Stimulated activated naive CD8-positive, alpha-beta T cell treated with anti-CD3 and anti-CD28 coated beads, Interleukin-15, Interleukin-2, amounts not matched to agents 100 U/mL and 50 U/mL, for 24 hours (primary cell): ENCODE measurements at regions not wholly inside any gene's neighbourhood (a gene's known extent, or its start where the extent isn't known, plus 50 kb on each side); places are given as distances from the start of the nearest gene placed in this dataset.

Experiments used
- ATAC-seq: fragments of 150-1000 bp; cut with Tn5 transposase; one replicate; pipeline ENCODE4 v1.10.0; 2021
- DNase-seq: peaks from one replicate; pipeline ENCODE4 v3.0.0; 2021

DNA sequence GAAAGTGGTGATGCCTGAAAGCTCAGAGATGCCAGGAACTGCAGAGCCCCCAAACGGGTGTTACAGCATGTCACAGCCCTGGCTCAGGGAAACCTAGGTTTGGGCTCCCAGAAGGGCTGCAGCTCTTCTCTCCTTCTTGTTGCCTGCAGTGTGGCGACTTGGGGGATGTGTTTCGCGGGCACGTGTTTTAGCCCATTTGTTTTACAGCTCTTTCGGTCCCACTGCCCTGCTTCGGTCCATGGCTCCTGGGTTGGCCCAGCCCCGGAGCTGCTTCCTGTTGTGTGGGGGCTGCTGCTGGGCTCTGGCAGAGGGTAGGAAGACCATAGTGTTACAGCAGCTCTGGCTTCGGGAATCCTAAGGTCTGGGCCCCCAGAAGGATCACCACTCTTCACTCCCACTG is 222.9 kb upstream of the RIOK2 start:
- DNase-seq (no peak), ATAC-seq (no peak)

DNA sequence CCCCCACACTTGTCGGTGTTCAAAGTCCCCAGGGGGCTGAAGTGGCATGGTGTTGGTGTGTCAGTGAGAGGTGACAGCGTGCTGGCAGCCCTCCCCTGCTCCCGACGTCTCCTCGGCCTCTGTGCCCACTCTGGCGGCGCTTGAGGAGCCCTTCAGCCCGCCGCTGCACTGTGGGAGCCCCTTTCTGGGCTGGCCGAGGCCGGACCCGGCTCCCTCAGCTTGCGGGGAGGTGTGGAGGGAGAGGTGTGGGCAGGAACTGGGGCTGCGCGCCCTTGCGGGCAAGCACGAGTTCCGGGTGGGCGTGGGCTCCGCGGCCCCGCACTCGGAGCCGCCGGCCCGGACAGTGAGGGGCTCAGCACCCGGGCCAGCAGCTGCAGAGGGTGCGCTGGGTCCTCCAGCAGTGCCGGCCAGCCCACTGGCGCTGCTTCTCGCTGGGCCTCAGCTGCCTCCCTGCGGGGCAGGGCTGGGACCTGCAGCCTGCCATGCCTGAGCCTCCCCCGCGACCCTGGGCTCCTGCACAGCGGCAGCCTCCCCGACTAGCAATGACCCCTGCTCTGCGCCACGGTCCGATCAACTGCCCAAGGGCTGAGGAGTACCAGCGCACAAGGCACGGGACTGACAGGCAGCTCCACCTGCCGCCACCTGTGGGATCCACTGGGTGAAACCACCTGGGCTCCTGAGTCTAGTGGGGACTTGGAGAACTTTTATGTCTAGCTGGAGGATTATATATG is 224.1 kb upstream of the RIOK2 start:
- no peak for DNase-seq
- ATAC-seq: no peak

DNA sequence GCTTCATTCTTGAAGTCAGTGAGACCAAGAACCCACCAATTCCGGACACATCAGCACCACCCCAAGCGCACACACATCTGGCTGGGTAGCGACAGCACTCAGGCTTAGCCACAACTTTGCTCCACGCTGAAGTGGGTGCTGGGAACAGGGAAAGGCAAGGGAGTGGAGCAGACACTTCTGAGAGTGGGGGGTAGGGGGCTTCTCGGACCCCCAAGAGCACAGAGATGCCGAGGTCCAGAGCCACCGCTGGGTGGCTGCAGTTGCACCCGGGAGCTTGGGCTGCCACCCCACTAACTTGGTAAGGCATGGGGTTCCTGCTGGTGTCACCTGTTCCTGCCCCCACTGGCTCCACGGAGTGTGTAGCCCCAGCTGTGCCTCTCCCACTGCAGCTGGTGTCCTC is 225.3 kb upstream of the RIOK2 start:
- DNase-seq (no peak), ATAC-seq (no peak)

DNA sequence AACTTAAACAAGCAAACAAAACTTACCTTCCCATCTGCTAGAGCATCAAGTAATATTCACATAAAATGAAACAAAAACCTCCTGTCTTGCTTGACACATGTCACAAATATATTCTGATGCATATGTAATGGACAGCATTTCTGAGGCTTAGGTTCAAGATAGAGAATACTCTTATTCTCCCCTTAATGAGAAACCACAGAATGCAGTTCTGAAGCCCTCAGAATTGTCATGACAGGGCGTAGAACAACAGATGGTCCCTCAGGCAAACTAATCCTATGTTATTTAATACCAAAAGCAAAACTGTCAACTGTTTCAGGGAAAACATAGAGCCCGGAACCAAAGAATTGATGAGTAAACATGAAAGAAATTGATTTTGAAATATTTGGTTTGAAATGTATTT is 229.9 kb upstream of the RIOK2 start:
- ATAC-seq (no peak), DNase-seq (no peak)

DNA sequence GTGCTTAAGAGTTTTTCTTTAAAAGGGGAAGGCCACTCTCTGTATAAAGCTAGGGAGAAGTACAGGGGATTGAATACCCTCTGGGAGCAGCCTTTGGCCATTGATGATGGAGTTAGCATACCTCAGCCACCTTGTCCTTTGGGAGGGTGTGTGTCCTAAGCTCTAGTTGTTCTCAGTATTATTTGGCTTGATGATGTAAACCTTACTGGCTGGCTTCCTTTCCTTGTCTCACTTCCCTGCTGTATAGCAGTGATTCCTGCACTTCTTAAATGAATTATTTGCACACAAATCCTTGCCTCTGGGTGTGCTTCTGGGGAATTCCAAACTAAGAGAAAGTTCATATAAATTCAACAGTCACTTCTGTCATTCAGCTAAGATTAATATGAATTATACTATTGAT is 234.9 kb upstream of the RIOK2 start:
- ATAC-seq: no peak

DNA sequence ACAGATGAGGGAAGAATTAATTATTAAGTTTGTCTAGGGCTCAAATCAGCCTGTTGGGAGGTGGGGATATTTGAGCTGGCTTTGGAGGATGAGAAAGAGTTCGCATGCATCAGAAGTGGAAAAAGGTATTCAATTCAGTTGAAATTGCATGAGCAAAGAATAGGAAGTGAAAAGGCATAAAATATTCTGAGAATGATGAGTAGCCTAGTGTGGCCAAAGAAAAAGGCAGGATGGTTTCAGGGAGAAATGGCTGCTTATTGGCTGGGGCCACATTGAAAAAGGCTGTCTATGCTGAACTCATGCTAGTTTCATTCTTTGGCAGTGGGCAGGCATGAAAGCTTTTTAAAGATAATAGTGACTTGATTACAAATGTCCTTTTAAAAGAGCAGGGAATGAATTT is 235.4 kb upstream of the RIOK2 start:
- DNase-seq (no peak), ATAC-seq (no peak)

More for the DNA sequence above, 234.9 kb upstream of the RIOK2 start:
- DNase-seq: no peak

DNA sequence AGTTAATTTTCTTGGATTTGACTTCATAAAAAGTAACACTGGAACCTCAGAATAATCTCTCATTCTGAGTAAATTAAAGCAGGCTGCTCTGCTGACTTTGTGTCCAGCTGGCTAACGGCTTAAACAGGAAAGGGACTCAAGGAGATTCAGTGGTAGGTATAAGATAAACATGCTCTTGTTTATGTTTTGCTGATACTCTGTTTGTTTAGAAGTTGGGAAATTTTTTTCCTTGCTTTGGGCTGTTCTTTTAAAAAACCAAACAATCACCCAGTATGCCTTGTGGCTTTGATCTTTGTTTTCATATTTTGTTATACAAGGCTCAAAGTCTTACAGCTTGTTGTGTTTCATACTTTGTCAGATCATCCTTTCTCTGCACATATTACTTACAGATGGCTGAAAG is 237.6 kb upstream of the RIOK2 start:
- ATAC-seq (no peak), DNase-seq (no peak)

DNA sequence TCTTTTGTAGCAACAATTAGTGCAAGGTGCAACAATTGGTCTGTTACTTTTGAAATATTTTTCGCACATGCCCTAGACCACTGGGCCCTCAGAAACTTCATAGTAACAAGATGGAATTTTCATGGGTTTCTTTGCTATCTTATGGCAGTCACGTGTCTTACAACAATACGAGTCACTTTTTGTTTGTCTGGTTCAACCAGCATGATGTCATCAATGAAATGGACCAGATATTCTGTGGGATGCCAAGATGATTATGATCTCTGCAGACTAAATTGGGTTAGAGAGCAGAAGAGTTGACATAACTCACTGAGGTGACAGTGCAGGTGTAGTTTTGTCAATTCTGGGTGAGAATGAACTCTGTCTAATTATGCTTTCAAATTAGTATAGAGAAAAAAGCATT is 239.6 kb upstream of the RIOK2 start:
- ATAC-seq (no peak), DNase-seq (no peak)

DNA sequence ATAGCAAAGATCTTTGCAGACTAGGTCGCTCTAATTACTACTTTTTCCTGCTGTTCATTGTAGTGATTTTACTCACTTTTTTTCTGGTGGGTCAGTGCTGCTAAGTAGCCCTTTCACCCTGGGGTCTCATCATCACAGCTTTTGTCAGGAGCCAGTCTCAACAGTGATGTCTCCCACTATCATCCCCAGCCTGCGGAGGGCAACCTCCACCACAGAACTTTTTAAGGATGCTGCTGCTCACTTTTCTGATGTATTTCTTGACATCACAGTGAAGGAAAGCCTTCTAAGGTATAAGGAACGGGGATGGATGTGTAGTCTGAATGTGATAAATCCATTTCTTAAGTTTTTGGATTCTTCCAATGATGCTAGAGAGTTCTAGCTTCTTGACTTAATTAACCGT is 242.5 kb upstream of the RIOK2 start:
- ATAC-seq (no peak), DNase-seq (no peak)

DNA sequence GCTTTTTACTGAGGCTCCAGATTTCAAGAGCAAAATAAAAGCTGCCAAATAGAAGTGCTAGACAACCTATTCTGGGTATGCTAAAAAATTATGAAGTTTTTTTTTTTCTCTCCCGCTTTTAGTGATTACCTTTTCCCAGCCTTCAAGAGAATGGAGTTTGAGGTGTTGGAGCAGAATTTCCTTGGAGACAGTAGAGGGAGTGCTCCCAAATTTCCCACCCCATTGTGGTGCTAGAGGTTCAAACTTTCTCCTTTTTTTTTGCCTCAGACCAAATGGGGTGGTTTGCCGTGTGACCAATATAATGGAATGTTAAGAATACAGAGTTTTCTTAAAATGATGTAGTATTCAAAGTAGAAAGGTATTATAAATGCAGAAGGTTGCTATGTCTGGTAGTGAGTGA is 244.2 kb upstream of the RIOK2 start:
- no peak for DNase-seq
- no peak for ATAC-seq

DNA sequence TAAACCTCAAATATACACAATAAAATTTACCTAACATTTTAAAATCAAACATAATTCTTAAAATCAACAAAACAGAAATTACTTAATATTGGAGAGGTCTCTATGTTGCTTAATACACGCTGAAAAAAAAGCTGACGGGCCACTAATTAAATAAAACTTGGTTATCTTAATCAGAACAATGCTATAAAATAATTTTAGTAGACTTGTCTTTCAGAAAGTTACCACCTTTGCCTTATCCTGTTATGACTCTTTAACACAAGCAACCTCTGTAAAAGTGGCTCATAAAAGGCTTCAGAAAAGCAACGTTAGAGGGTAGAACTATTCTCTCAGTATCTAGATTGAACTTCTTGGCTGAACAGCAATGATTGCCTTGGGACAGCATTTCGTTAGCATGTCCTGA is 251.0 kb upstream of the RIOK2 start:
- ATAC-seq: no peak

DNA sequence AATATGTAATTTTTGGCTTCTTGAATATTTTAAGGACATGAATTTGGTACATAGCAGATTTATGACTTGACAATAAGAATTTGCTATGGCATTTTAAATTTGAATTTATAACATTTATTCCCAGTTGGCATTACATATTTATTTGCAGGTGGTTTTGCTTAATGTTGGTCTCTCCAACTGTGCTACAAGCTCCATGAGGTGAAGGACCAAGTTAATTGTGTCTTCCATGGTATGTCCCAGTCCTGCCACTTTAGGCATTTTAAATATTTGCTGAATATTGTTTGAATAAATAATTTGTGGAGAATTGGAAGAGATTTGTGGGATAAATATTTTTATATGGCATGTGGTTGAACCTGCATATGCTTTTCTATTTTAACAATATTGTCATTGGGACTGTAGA is 253.4 kb upstream of the RIOK2 start:
- ATAC-seq (no peak), DNase-seq (no peak)

More for the DNA sequence above, 251.0 kb upstream of the RIOK2 start:
- no peak for DNase-seq

DNA sequence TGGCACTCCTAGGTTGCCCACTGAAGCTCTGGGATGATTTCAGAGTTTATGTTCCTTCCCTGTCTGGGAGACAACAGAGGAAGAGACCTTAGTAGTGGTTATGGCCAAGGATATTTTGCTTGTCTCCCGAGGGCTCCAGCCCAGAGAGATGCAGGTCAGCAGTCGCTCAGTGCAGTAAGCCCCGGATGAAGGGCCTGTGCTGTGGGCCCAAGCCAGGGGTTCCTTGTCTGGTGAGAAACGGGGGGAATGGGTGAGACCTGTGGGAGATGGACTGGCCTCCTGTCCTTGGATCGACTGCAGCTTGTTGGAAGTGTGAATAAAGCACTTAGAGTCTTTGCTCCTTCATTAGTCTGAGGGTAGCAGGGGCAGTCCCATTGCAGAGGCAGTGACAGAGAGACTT is 260.7 kb upstream of the RIOK2 start:
- no peak for DNase-seq
- no peak for ATAC-seq

DNA sequence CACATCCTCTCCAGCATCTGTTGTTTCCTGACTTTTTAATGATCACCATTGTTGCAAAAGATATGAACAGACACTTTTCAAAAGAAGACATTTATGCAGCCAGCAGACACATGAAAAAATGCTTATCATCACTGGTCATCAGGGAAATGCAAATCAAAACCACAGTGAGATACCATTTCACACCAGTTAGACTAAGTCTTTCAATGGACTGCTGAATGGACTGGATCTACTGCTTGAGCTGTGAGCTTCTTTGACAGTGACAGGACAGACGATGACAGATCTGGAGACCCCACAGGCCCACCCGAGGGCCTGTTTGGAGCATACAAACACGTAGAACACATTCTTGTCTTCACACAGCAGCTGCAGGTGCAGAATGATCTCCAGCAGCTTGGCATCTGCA is 266.1 kb upstream of the RIOK2 start:
- no peak for DNase-seq
- no peak for ATAC-seq

DNA sequence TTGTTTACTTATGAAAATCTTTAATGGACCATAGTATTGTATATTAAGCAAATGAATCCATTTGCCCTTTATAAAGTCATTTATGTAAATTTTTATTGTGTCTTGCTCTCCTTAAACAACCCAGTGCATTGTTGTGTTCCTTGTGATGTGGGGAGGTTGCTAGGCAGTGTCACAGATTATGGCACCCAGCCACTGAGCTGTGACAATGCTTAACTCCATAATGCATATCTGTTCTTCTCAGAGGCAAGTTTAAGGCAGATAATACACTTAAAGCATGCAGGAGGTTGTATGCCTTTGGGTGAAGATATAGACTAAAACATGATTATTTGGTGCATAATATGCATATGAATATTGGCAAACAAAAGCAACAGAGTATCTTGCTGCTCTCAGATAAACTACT is 269.6 kb upstream of the RIOK2 start:
- DNase-seq: no peak
- no peak for ATAC-seq

DNA sequence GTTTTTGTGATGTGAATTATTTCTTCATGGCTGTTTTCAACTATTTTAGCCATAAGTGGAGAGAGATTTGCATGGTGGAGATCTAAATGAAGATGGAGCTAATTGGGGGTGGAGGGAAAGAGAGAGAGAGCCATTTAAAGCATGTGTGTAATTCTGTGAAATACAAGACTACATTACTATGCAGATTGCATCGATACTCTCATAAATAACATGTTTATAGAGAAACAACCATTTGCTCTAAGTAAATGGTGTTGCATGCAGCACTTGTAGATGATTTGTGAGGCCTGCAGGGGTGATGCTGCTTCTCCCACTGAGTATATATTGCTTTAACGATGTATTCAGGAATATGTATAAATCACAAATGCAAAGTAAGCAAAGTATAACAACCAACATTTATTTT is 270.2 kb upstream of the RIOK2 start:
- DNase-seq: no peak
- no peak for ATAC-seq

DNA sequence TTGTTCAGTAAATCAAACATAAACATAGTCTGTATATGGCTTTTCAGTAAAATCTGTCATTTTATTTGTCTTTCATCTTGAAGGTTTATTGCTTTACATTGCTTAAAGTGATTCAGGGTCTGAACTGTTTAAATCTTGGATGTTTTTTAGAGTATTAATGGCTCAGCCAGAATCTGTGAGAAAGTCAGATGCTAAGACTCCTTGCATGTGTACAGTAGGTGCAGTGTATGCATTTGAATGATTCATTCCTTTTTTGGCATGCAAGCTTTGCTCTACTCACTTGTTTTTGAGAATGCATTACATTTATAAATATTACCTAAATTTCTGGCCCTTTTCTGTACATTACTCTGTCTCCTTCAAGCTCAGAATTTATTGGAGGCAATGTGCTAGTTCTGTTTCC is 271.0 kb upstream of the RIOK2 start:
- DNase-seq: no peak
- ATAC-seq: no peak

DNA sequence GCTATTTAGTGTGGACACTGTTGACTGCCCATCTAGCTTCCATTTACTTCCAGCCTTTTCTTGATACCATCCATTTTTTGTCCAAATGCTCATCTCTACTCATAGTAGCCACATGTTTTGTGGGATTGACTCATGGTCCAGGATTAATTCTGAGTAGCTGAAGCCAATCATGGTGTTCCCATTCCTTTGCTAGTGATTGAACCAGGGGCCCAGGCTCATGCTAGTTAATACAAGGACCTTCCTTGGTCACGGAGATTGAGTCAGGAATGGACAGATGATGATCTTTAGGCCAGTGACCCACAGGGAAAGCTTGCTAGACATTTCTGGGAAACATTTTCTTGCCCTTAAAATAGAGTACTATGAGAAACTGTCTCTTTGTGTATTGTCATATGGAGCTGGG is 272.9 kb upstream of the RIOK2 start:
- ATAC-seq (no peak), DNase-seq (no peak)

DNA sequence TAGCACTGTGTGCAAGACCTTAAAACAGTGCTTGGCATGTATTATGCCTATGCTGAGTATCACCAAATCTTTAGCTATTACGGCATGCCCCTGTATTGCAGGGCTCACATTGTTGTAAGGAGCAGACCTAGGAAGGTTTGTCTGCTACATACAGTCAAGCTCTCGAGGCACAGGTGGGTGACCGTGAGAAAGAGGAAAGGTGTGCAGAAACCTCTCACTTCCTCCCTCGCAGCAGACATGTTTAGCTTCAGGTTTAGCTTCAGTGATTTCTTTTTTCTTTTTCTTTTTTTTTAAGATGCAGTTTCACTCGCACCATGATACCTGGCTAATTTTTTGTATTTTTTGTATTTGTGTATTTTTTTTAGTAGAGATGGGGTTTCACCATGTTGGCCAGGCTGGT is 275.8 kb upstream of the RIOK2 start:
- no peak for ATAC-seq

DNA sequence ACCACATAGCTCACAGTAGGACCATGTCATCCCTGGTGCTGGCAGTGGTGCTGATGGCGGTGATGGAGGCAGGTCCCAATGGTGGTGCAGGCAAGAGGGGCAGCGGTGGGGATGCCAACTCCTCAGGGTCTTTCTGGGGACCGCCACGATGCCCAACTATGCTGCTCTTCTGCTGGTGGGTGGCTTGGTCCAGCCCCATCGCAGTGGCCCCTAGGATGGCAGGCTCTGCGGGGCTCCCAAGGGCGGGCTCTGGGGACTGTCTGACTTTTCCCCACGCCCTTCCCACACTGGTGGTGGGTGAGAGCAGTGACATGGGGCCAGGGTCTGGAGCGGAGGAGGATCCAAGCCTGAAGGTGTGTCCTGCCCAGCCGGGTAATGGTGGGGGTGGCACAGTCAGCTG is 288.9 kb upstream of the RIOK2 start:
- no peak for DNase-seq

More for the DNA sequence above, 275.8 kb upstream of the RIOK2 start:
- DNase-seq: no peak

DNA sequence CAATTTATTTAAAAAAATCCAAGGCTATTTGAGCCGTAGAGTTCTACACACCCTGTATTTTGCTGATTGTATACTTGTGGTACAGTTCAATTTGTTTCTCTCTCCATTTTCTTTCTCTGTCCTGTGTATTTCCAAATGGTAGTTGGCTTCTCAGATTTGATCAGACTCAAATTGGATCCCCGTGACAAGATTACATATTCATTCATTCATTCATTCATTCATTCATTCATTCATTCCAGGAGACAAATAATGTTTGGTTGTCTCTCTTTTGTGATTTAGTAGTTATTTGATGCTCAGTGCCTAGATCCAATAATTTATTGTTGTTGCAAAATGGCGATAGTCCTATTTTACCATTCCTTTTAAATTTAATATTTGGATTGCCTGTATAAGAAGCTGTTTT is 292.8 kb upstream of the RIOK2 start:
- ATAC-seq (no peak), DNase-seq (no peak)

More for the DNA sequence above, 288.9 kb upstream of the RIOK2 start:
- ATAC-seq: no peak

DNA sequence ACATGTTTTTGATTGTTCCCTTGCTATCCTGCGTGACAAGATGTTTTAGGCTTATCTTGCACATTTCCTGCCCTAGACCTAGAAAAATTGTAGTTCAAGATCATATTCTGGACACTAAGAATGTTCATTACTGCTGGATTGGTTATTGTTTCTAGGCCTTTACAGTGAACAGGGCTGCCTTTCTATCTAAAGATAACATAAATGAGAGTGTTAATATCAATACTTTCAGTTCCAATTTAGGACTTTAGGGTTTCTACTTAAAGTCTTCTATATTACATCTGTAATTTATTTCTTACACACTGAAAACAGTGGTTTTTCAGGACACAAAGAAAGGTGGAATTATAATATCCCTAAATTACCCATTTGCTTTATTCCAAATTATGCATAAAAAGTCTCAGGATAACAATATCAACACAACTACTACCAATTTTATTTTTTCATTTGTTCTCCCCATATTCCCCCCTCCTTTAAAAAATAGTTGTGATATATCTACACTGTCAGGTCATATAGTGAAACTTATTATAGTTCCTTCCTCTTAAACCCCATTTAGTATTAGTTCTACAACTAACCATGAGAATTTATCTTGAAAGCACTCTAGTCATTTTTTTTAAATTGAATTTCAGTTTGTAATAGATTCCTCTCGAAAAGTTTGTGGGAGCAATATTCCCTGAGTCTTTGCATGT is 293.9 kb upstream of the RIOK2 start:
- DNase-seq: no peak

DNA sequence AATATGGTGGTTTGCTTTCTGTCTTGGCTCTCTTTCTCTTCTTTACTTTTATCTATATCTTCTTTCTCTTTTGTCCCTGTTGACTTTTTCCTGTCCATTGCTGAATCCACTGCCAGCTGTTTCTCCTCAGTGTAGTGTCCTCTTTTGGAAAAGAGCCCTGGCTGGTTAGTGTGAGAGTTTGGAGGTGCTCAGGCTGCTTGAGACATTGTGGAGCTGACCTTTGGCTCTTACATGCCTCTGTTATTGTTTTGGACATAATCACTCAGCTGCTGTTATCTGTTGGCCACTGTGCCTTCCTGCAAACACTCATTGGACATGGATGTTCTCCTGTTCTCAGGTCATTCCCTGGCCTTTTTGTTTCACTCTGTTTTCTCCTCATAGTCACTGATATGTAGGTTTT is 295.4 kb upstream of the RIOK2 start:
- DNase-seq: no peak

More for the DNA sequence above, 293.9 kb upstream of the RIOK2 start:
- ATAC-seq: no peak

DNA sequence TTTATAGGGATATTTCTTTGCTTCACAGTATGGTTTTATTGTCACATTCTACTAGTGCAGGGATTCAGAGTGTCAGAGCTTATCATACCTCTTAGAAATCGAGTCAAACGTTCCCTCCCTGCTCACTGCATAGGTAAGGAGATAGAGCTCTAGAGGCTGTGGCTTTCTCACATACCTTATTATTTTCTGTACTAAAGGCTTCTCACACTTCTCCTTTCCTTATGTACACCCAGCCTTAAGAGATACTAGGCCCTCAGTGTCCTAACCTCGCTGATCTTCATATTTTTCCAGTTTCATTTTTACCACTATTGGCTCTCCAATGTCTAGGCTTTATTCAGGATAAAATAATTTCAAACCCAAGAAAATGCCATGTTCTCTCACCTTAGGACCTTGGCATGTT is 297.3 kb upstream of the RIOK2 start:
- ATAC-seq (no peak), DNase-seq (no peak)

More for the DNA sequence above, 295.4 kb upstream of the RIOK2 start:
- no peak for ATAC-seq
